ENCODE measurements at regions not wholly inside any gene's neighbourhood (a gene's known extent, or its start where the extent isn't known, plus 50 kb on each side); places are given as distances from the start of the nearest gene placed in this dataset.
A peak's percentile ranks its signal among the peaks of the same experiment; 100 is the strongest.

DNA sequence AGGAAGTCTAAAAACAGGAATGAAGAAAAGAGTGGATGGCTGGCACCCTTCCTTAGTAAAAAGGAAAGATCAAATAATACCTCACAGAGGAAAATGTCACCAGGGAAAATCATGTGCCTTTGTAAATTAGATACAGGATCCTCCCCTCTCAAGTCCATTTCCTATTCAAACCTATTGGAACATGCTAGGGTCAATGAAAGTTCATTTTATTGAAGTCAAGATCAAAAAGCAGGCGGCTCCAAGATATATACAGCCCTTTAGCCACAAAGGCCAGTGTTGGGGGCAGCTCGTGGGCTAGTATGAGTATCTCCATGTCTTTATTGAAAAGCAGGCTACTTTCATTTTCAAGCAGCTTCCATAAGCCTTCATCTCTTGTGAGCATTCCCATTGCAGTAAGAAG is 141.1 kb downstream of the QDPR start:
- Histone ChIP-seq H3K36me3 (no peaks in the 10 kb centered on the region), H3K27me3 (no peaks in the 10 kb centered on the region), H3K4me1 (no peaks in the 10 kb centered on the region), H3K9me3 (no peaks in the 10 kb centered on the region), H3K27ac (no peak overlapping the region), H3K4me3 (no peak overlapping the region)
- ATAC-seq (no peak), DNase-seq (no peak)
- 64 to 77% methylated on average over 2 of the region's 2 CpGs for WGBS, 2 donors
- intact Hi-C loops (cut with DNase I), result no loop called here
- TF ChIP-seq, protein P1, sequence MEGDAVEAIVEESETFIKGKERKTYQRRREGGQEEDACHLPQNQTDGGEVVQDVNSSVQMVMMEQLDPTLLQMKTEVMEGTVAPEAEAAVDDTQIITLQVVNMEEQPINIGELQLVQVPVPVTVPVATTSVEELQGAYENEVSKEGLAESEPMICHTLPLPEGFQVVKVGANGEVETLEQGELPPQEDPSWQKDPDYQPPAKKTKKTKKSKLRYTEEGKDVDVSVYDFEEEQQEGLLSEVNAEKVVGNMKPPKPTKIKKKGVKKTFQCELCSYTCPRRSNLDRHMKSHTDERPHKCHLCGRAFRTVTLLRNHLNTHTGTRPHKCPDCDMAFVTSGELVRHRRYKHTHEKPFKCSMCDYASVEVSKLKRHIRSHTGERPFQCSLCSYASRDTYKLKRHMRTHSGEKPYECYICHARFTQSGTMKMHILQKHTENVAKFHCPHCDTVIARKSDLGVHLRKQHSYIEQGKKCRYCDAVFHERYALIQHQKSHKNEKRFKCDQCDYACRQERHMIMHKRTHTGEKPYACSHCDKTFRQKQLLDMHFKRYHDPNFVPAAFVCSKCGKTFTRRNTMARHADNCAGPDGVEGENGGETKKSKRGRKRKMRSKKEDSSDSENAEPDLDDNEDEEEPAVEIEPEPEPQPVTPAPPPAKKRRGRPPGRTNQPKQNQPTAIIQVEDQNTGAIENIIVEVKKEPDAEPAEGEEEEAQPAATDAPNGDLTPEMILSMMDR (IDR thresholded peaks at IDR 0.05), result no peak

DNA sequence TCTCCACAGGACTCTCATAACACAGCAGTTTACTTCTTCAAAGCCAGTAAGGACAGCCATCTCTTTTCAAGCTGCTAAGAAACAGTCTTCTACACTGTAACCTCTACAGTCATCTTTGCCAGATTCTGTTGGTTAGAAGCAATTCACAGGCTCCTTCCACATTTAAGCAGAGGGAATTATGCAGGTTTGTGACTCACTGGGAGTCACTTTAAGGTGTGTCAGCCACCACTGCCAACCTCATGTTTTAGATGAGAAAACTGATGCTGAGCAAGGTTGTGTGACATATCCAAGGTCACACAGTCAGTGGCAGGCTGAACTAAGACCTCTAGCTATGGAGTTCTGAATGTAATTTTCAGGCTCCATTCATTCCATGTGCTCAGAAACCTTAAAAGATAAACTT is 143.5 kb downstream of the QDPR start:
- TF ChIP-seq, protein P1 (IDR thresholded peaks at IDR 0.05), result no peak
- Histone ChIP-seq H3K9me3 (no peaks in the 10 kb centered on the region), H3K27ac (no peak overlapping the region), H3K36me3 (no peaks in the 10 kb centered on the region), H3K27me3 (no peaks in the 10 kb centered on the region), H3K4me1 (no peaks in the 10 kb centered on the region), H3K4me3 (no peak overlapping the region)
- no peak for DNase-seq
- intact Hi-C loops (cut with DNase I), result no loop called here
- ATAC-seq, result no peak

DNA sequence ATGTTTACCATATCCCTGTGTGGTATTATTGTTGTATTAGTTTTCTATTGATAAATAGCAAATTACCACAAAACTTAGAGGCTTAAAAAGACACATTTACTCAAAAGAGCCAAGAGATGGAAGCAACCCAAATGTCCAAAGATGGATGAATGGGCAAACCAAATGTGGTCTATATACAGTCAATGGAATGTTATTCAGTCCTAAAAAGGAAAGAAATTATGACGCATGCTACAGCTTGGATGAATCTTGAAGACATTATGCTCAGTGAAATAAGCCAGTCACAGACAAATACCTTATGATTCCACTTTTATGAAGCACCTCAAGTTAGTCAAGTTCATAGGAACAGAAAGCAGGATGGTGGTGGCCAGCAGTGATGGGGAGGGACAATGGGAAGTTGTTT is 144.7 kb downstream of the QDPR start:
- Histone ChIP-seq H3K27me3 (no peaks in the 10 kb centered on the region), H3K4me3 (no peak overlapping the region), H3K27ac (no peak overlapping the region), H3K4me1 (no peaks in the 10 kb centered on the region), H3K9me3 (no peaks in the 10 kb centered on the region), H3K36me3 (no peaks in the 10 kb centered on the region)
- no peak for ATAC-seq
- intact Hi-C loops (cut with DNase I), result no loop called here
- TF ChIP-seq, protein P1 (IDR thresholded peaks at IDR 0.05), result no peak
- no peak for DNase-seq
- WGBS, 2 donors, result 90% methylated on average over 1 of the region's 1 CpG

DNA sequence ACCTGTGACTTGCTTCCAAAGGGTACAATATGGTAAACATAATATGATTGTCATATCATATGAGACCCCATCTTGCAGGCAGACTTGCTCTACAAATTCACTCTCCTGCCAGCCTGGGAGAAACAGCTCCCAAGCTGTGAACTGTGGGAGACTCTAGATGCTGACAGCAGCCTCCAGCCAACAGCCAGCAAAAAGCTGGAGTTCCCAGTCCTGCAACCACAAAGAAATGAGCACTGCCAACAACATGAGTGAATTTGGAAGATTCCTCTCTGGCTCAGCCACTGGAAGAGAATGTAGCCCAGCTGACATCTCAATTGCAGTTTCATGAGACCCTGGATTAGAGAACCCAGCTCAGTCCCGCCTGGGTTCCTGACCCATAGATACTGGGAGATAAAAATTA is 145.4 kb downstream of the QDPR start:
- Histone ChIP-seq H3K27ac (no peak overlapping the region), H3K4me1 (no peaks in the 10 kb centered on the region), H3K4me3 (no peak overlapping the region), H3K9me3 (no peaks in the 10 kb centered on the region), H3K27me3 (no peaks in the 10 kb centered on the region), H3K36me3 (no peaks in the 10 kb centered on the region)
- intact Hi-C loops (cut with DNase I), result no loop called here
- TF ChIP-seq, protein P1 (IDR thresholded peaks at IDR 0.05), result no peak
- peak in 3 of 8 donors; percentile 35 to 38 (median 38) for ATAC-seq
- 70 to 81% methylated on average over 1 of the region's 1 CpG for WGBS, 2 donors
- DNase-seq, result peak in 1 of 2 donors; percentile 10

DNA sequence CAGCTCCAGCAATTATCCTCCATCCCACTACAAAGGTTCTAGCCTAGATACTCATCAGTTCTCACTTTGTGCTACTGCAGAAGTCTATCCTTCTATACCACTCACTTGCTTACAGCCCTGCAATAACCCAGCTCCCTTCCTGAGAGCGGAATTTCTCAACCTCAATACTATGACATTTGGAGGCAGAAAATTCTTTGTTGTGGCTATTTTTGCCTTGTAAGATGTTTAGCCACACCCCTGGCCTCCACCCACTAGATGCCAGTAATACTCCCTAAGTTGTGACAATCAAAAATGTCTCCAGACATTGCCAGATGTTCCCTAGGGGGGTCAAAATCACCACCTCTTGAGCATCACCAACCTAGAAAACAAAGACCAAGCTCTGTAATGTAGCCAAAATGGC is 149.5 kb downstream of the QDPR start:
- ATAC-seq (no peak), DNase-seq (no peak)
- H3K27ac ChIP-seq, result no peak overlapping the region
- H3K9me3 ChIP-seq, result no peaks in the 10 kb centered on the region
- H3K4me3 ChIP-seq, result no peak overlapping the region
- TF ChIP-seq, protein P1 (IDR thresholded peaks at IDR 0.05), result no peak
- no peaks in the 10 kb centered on the region for H3K27me3 ChIP-seq
- 85 to 92% methylated on average over 1 of the region's 1 CpG for WGBS, 2 donors
- H3K4me1 ChIP-seq, result no peaks in the 10 kb centered on the region
- H3K36me3 ChIP-seq, result no peaks in the 10 kb centered on the region
- intact Hi-C loops (cut with DNase I), result no loop called here

Measured in heart right ventricle (tissue), 16 donors.